Myocyte (in vitro differentiated cells): ENCODE measurements at regions not wholly inside any gene's neighbourhood (a gene's known extent, or its start where the extent isn't known, plus 50 kb on each side); places are given as distances from the start of the nearest gene placed in this dataset.
"Not testable (repeated sequence)": the region's sequence is repeated elsewhere in the genome, so short reads cannot be mapped to it uniquely, and the experiment has no call there.

Experiments
- DNase-seq: peaks from one replicate; pipeline ENCODE4 v3.0.0-alpha.2; 2012; ENCODE audit warnings: low read depth

DNA sequence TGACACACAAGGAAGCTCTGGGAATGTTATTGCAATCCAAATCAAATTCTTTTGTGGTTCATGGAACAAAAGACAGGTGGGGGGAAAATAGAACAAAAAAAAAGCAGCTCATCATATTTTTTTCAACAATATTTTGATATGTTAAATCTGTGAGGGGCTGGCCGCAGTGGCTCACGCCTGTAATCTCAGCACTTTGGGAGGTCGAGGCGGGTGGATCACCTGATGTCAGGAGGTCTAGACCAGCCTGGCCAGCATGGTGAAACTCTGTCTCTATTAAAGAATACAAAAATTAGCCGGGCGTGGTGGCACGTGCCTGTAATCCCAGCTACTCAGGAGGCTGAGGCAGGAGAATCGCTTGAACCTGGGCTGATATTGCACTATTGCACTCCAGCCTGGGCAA is 279.4 kb upstream of the SPAG17 start:
- DNase-seq: not testable (repeated sequence)

GRCh38 chr1:118461154-118461553 is 276.1 kb upstream of the SPAG17 start:
- DNase-seq: no peak

- no peak for DNase-seq
Observed at GRCh38 chr1:118459871-118460270, 274.8 kb upstream of the SPAG17 start.

GRCh38 chr1:118453856-118454255 is 268.8 kb upstream of the SPAG17 start:
- DNase-seq: not testable (repeated sequence)

DNA sequence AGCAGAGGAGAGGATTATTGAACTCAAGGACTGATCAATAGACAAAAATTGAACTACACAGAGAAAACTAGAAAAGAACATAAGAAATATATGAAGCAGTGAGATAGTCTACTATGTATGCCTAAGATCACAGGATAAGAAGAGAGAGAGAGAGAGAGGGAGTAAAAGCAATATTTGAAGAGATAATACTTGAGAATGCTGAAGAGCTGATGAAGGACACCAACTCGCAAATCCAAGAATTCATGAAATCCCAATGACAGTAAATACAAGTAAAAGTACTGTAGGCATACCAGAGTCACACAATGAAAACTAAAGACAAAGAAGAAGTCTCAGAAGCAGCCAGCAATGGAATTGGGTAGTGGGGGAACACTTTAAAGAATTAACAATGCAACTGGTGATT is 260.1 kb upstream of the SPAG17 start:
- no peak for DNase-seq

DNA sequence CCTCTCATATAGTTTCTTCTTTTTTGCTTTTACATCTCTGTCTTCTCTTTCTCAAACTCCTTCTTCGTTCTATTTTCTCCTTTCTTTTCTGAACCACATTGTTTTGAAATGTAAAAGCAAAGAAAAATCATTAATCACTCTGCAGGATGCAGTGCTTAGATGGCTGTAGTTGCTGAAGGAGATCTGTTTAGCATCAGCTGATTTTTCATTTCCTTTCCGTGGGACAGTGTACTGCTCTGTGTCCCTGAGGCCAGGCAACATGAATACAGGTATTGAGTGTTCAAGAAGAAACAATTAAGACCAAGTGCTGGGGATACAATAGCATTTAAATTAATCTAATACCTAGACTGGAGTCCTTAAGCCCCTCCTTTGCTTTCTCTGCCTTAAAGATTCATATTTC is 257.2 kb upstream of the SPAG17 start:
- DNase-seq: no peak

DNA sequence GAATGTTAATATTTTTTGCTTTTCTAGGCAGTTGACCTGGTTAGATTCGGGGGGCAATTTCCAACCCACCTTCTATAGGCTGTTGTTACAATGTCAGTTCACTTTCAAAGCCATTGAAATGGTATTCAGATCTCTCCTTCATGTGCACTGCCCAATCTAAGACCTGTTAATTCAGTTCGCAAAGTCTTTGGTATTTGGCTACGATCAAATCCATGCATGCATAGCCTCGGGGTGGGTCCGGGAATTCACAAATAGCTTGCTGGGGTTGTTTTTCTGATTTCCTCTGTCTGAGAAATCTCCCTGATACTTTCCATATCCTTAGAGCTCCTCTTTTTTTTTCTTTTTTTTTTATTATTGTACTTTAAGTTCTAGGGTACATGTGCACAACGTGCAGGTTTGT is 252.6 kb upstream of the SPAG17 start:
- no peak for DNase-seq

DNA sequence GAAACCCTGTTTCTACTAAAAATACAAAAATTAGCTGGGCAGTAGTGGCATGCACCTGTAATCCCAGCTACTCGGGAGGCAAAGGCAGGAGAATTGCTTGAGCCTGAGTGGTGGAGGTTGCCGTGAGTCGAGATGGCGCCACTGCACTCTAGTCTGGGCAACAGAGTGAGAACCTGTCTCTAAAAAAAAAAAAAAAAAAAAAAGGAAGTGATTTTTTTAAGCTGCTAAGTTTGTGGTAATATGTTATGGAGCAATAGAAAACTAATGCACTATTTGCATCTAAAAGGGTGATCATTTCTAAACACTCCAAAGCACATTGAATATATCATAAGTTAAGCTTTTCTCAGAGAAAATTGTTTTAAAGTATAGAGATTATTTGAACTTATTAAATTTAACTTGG is 244.8 kb upstream of the SPAG17 start:
- DNase-seq: no peak

DNA sequence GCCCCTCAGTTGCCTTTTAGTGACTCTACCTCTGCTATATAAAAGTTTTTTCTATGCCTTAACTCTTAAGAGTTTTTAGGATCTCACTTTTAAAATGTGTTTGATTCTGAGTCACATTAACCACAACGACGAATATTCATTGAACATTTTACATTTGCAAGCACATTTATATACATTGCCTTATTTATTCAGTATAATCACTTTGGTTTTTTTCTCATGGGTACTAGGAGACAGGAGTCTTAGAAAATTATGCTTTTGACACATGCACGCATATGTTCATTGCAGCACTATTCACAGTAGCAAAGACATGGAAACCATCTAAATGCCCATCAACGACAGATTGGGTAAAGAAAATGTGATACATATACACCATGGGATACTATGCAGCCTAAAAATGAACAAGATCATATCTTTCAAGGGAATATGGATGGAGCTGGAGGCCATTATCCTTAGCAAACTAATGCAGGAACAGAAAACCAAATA is 236.9 kb upstream of the SPAG17 start:
- no peak for DNase-seq

DNA sequence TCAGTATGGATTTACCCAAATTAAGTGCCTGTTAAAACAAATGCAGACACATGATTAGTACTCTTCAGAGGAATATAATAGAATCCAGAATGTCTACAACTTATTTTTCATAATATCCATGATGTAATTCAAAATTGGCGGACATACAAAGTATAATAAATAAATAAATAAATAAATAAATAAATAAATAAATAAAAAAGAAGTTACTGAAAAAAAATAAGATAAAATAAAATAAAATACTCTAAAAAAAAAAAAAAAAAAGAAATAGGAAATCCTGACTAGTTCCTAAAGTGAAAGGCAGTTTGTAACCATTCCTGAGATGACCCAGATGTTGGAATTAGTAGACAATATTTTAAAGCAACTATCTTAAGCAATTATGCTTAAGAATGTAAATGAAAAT is 219.0 kb upstream of the SPAG17 start:
- DNase-seq: no peak

GRCh38 chr1:118397496-118397859 is 212.4 kb upstream of the SPAG17 start:
- DNase-seq: no peak

- no peak for DNase-seq
Observed at GRCh38 chr1:118396829-118397495, 211.9 kb upstream of the SPAG17 start.

GRCh38 chr1:118396279-118396678 is 211.3 kb upstream of the SPAG17 start:
- DNase-seq: no peak

DNA sequence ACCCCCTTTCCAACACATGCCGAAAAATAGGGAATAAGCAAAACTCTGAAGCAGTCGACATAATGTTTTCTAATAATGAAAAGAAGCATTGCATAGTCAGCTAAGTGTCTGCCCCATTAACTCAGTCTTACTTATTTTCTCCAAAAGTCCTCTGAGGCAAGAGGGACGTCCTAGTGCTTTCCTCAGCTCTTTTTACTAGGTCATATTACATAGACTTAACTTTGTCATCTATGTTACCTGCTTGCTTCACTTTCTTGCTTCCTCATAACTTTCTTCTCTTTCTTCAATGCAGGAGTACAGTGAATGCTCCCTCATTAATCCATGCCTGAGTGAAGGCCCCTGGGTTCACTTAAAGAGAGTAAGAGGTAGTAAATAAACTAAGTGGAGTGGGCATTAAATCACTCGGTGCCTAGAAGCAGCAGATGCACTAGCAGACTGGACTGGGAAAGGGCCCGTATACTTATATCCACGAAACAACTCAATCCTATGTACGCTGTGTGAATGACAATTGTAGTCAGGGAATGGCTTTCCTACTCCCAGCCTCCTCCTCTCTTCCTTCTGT is 210.5 kb upstream of the SPAG17 start:
- no peak for DNase-seq

DNA sequence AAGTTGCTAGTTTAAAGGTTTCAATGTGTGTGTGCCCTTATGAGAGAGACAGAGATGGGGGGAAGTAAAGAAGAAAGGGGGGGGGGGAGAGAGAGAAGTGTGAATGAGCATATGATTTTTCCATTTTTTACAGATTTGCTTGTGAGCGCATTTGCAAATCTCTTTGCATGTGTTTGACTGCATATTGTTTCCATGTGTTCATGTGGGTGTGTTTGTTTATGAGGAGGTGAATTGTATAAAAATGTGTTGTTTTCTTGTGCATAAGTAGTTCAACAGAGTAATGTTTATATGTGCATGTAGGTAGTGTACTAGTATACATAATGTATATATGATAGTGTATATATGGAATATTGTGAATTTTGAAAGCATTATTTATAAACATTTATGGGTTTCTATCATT is 205.9 kb upstream of the SPAG17 start:
- no peak for DNase-seq

DNA sequence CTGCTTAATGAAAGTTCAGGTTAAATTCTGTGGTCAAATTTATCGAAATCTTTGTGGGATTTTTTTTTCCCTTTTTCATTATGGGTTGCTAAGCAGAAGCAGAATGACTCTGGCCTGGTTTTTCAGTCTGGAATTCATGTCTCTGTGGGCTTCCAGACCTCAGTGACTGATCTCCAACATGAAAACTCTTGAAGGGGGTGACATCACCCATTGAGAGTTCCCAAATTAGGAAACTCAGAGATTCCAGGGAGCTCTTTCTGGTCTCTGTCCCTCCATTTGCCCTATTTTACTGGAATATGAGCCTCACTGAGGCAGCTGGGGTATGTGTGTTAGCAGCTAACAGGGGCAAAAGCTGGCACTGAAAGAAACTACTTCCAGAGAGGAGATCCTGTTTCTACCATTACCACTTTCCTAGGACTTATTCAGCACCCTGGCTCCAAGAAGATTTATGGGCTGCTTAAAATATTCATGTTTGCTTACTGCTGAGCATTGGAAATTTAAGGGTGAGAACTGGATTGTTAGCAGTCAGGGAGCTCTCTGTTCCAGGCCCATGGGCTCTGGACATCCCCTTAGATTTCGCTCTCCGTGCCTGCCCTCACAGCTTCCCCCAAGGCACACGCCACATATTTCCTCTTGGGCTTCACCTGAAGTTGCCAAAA is 203.4 kb upstream of the SPAG17 start:
- DNase-seq: peak; percentile 12

DNA sequence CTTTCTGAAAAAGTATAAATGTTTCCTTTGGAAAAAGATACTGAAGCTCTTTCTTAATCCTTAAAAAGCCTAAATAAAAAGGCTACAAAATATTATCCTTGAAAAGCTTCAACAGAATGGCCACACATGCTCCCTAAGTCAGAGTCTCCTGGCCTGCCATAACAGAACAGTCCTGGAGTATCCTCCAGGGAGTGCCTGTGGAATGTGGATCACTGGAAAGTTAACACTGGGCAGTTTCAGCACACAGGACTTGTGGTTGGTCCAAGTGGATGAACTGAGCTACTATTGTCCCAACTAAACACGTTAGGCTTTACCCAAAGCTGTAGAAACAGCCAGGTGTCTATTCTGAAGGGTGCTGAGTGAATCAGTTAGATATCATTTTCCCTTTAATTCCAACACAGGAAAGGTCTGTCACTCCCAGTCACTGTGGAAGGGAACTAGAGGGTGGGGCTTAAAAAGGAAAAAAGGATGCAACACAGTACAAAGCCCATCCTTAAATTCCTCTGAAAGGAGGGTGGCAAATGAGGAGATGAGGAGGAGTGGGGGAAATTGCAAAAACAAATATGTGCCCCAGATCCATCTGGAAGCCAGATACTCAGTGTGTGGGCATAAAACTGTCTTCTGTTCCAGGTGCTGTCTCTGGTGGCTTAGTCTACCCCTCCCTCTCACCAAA is 196.3 kb upstream of the SPAG17 start:
- DNase-seq: peak; percentile 2

- not testable (repeated sequence) for DNase-seq
Observed at GRCh38 chr1:118377183-118377582, 192.2 kb upstream of the SPAG17 start.

GRCh38 chr1:118371612-118372011 is 186.6 kb upstream of the SPAG17 start:
- DNase-seq: no peak

GRCh38 chr1:118370861-118371260 is 185.8 kb upstream of the SPAG17 start:
- DNase-seq: no peak

- no peak for DNase-seq
Observed at GRCh38 chr1:118366286-118366685, 181.3 kb upstream of the SPAG17 start.

GRCh38 chr1:118364882-118365281 is 179.9 kb upstream of the SPAG17 start:
- no peak for DNase-seq
